GM23338 (cell line): ENCODE measurements at regions not wholly inside any gene's neighbourhood (a gene's known extent, or its start where the extent isn't known, plus 50 kb on each side); places are given as distances from the start of the nearest gene placed in this dataset.

ENCODE experiments used
- ATAC-seq: fragments of 200-7000 bp; cut with Tn5 transposase; 3 replicates; pipeline ENCODE4 v1.9.1; 2020
- DNase-seq: peaks from one replicate; pipeline ENCODE4 v3.0.0-alpha.2; 2015; ENCODE audit warnings: low spot score
- H2AFZ ChIP-seq: fragments of 200-600 bp; sonication (generic); 2 replicates; pipeline ENCODE4 v1.8.0; 2016; ENCODE audit warnings: antibody characterized with exemption, mild to moderate bottlenecking, moderate library complexity
- H3F3A ChIP-seq: fragments of 200-600 bp; sonication (generic); replicated peaks from 2 replicates; pipeline ENCODE4 v1.8.0; 2017; ENCODE audit warnings: antibody characterized with exemption, mixed run types, low read depth
- H3K27ac ChIP-seq: fragments of 200-600 bp; sonication (generic); 2 replicates; pipeline ENCODE4 v1.6.1; 2016; ENCODE audit warnings: low read depth
- H3K27me3 ChIP-seq: fragments of 200-600 bp; sonication (generic); 2 replicates; pipeline ENCODE4 v1.8.0; 2016; ENCODE audit warnings: mild to moderate bottlenecking, mixed run types, moderate library complexity; ENCODE audit not compliant: insufficient read depth
- H3K36me3 ChIP-seq: fragments of 200-600 bp; sonication (generic); 2 replicates; pipeline ENCODE4 v1.8.0; 2016; ENCODE audit warnings: mild to moderate bottlenecking; ENCODE audit not compliant: insufficient read depth
- H3K4me1 ChIP-seq: fragments of 200-600 bp; sonication (generic); 2 replicates; pipeline ENCODE4 v1.8.0; 2016; ENCODE audit warnings: mild to moderate bottlenecking, moderate library complexity; ENCODE audit not compliant: insufficient read depth
- H3K4me2 ChIP-seq: fragments of 200-600 bp; sonication (generic); 2 replicates; pipeline ENCODE4 v1.7.1; 2017; ENCODE audit warnings: mixed run types
- H3K4me3 ChIP-seq: fragments of 200-600 bp; sonication (generic); 2 replicates; pipeline ENCODE4 v1.6.1; 2016; ENCODE audit warnings: mixed run types
- H3K79me2 ChIP-seq: fragments of 200-600 bp; sonication (generic); replicated peaks from 2 replicates; pipeline ENCODE4 v1.8.0; 2017; ENCODE audit warnings: mild to moderate bottlenecking; ENCODE audit not compliant: insufficient read depth
- H3K9me2 ChIP-seq: fragments of 200-600 bp; sonication (generic); 2 replicates; pipeline ENCODE4 v1.8.0; 2017; ENCODE audit not compliant: insufficient read depth
- H4K20me1 ChIP-seq: fragments of 200-600 bp; sonication (generic); replicated peaks from 2 replicates; pipeline ENCODE4 v1.8.0; 2017; ENCODE audit warnings: mild to moderate bottlenecking; ENCODE audit not compliant: insufficient read depth
- H3K27ac Mint-ChIP-seq: 2 replicates; pipeline ENCODE4 v1.8.0; 2020; ENCODE audit warnings: inconsistent platforms, mild to moderate bottlenecking, moderate library complexity, mixed read lengths
- H3K27me3 Mint-ChIP-seq: 3 replicates; pipeline ENCODE4 v1.8.0; 2022; ENCODE audit warnings: low read depth, mild to moderate bottlenecking, moderate library complexity, mixed read lengths, inconsistent platforms; ENCODE audit not compliant: insufficient read depth, poor library complexity
- H3K36me3 Mint-ChIP-seq: 3 replicates; pipeline ENCODE4 v1.8.0; 2021; ENCODE audit warnings: low read depth, mild to moderate bottlenecking, inconsistent platforms, moderate library complexity, mixed read lengths
- H3K4me1 Mint-ChIP-seq: 3 replicates; pipeline ENCODE4 v1.8.0; 2020; ENCODE audit warnings: mild to moderate bottlenecking, inconsistent platforms, mixed read lengths
- H3K4me3 Mint-ChIP-seq: 3 replicates; pipeline ENCODE4 v1.8.0; 2021; ENCODE audit warnings: moderate library complexity, mild to moderate bottlenecking, inconsistent platforms, mixed read lengths
- H3K9me3 Mint-ChIP-seq: 3 replicates; pipeline ENCODE4 v1.8.0; 2020; ENCODE audit warnings: moderate library complexity, mild to moderate bottlenecking, inconsistent platforms, mixed read lengths
- CREB1 ChIP-seq: fragments of 250-450 bp; sonication (Bioruptor Pico); IDR thresholded peaks from 2 replicates; pipeline ENCODE4 v1.5.0; 2020; ENCODE audit warnings: low read depth, mild to moderate bottlenecking, moderate library complexity
- NANOG ChIP-seq: IDR thresholded peaks from 2 replicates; pipeline ENCODE4 v1.6.1; 2016; ENCODE audit warnings: antibody characterized with exemption, borderline replicate concordance
- POLR2AphosphoS5 ChIP-seq: IDR thresholded peaks from 2 replicates; pipeline ENCODE4 v1.6.1; 2016; ENCODE audit warnings: antibody characterized with exemption, low read depth
- REST ChIP-seq: IDR thresholded peaks from one replicate; pipeline ENCODE4 v1.6.1; 2018; ENCODE audit warnings: antibody characterized with exemption; ENCODE audit not compliant: unreplicated experiment
- ZNF331 ChIP-seq: fragments of 250-450 bp; sonication (Bioruptor Pico); IDR thresholded peaks from 2 replicates; pipeline ENCODE4 v1.5.0; 2020; ENCODE audit warnings: low read depth, mild to moderate bottlenecking, moderate library complexity
- ZNF462 ChIP-seq: fragments of 250-450 bp; sonication (Bioruptor Pico); IDR thresholded peaks from 2 replicates; pipeline ENCODE4 v1.5.0; 2020; ENCODE audit warnings: mild to moderate bottlenecking, moderate library complexity

GRCh38 chr2:45260946-45261345 lies 251.7 kb upstream of the SIX2 start:
- H3K4me2 ChIP-seq: no peak overlapping the region
- no peak overlapping the region for H3K27ac ChIP-seq
- no peaks in the 10 kb centered on the region for H3K27me3 ChIP-seq
- ATAC-seq (no peak), DNase-seq (no peak)
- peaks cover 40% of the 10 kb centered on the region for H3K4me1 ChIP-seq
- H3K4me3 ChIP-seq: no peak overlapping the region
- H3K79me2 ChIP-seq: no peaks in the 10 kb centered on the region
- H3K4me1 Mint-ChIP-seq: peaks cover 69% of the 10 kb centered on the region
- peaks cover 11% of the 10 kb centered on the region for H3K27me3 Mint-ChIP-seq
- peaks cover 16% of the 10 kb centered on the region for H3K9me3 Mint-ChIP-seq
- H3F3A ChIP-seq: no peaks in the 10 kb centered on the region; the same call in 1 of the 2 replicates
- TF ChIP-seq NANOG: no peak
- TF ChIP-seq POLR2AphosphoS5: no peak
- TF ChIP-seq REST: no peak
- no peak for TF ChIP-seq CREB1 (CRISPR knock-in tag)
- no peak for TF ChIP-seq ZNF462
- no peak for TF ChIP-seq ZNF331
- no peak overlapping the region for H3K27ac Mint-ChIP-seq
- peaks cover 13% of the 10 kb centered on the region for H3K36me3 Mint-ChIP-seq
- 0 out of 2 replicates have a peak, but pooled peaks cover 2% of the 10 kb centered on the region for H3K9me2 ChIP-seq
- no peak overlapping the region for H3K4me3 Mint-ChIP-seq
- no peaks in the 10 kb centered on the region for H3K36me3 ChIP-seq
- H4K20me1 ChIP-seq: no peaks in the 10 kb centered on the region
- H2AFZ ChIP-seq: no peak overlapping the region
